GM12875 (cell line): ENCODE measurements at regions not wholly inside any gene's neighbourhood (a gene's known extent, or its start where the extent isn't known, plus 50 kb on each side); places are given as distances from the start of the nearest gene placed in this dataset.

Experiments
- H3K4me3 ChIP-seq: one replicate; pipeline ENCODE4 v1.5.1; 2011; ENCODE audit warnings: low read depth, low read length, control low read depth
- CTCF ChIP-seq: IDR thresholded peaks from 2 replicates; pipeline ENCODE4 v1.5.1; 2011; ENCODE audit warnings: low read depth, mild to moderate bottlenecking, control low read depth, inconsistent platforms, low read length, moderate library complexity, borderline replicate concordance; ENCODE audit not compliant: insufficient read depth

- H3K4me3 ChIP-seq: no peak overlapping the region
- no peak for TF ChIP-seq CTCF
Measured at GRCh38 chr14:85273952-85274351, 256.0 kb upstream of the FLRT2 start.

GRCh38 chr14:85276161-85276978, 253.6 kb upstream of the FLRT2 start:
- TF ChIP-seq CTCF: no peak
- no peak overlapping the region for H3K4me3 ChIP-seq

- TF ChIP-seq CTCF: no peak
- no peak overlapping the region for H3K4me3 ChIP-seq
Measured at GRCh38 chr14:85276979-85277228, 253.0 kb upstream of the FLRT2 start.

- TF ChIP-seq CTCF: no peak
- H3K4me3 ChIP-seq: no peak overlapping the region
Measured at GRCh38 chr14:85279407-85279806, 250.5 kb upstream of the FLRT2 start.

GRCh38 chr14:85280074-85280473, 249.9 kb upstream of the FLRT2 start:
- no peak overlapping the region for H3K4me3 ChIP-seq
- TF ChIP-seq CTCF: no peak

GRCh38 chr14:85281921-85282320, 248.0 kb upstream of the FLRT2 start:
- no peak overlapping the region for H3K4me3 ChIP-seq

GRCh38 chr14:85288041-85288440, 241.9 kb upstream of the FLRT2 start:
- H3K4me3 ChIP-seq: no peak overlapping the region
- TF ChIP-seq CTCF: no peak

More at GRCh38 chr14:85281921-85282320, 248.0 kb upstream of the FLRT2 start:
- TF ChIP-seq CTCF: no peak
